ENCODE measurements at regions not wholly inside any gene's neighbourhood (a gene's known extent, or its start where the extent isn't known, plus 50 kb on each side); places are given as distances from the start of the nearest gene placed in this dataset.
"Not testable (repeated sequence)": the region's sequence is repeated elsewhere in the genome, so short reads cannot be mapped to it uniquely, and the experiment has no call there.

- no peak for TF ChIP-seq CTCF (IDR thresholded peaks at IDR 0.05)
- intact Hi-C loops (cut with DNase I): no loop called here
- FAIRE-seq (no peak), DNase-seq (no peak), ATAC-seq (no peak)
- Histone ChIP-seq H3K36me3 (no peaks in the 10 kb centered on the region), H3K4me1 (no peaks in the 10 kb centered on the region), H3K4me3 (no peak overlapping the region), H3K27ac (no peak overlapping the region), H3K9me3 (no peaks in the 10 kb centered on the region), H3K27me3 (no peaks in the 10 kb centered on the region)
- WGBS, 2 donors: 56 to 67% methylated on average over 2 of the region's 2 CpGs
Observed at GRCh38 chr5:63201738-63202137, 623.1 kb downstream of the LRRC70 start.

DNA sequence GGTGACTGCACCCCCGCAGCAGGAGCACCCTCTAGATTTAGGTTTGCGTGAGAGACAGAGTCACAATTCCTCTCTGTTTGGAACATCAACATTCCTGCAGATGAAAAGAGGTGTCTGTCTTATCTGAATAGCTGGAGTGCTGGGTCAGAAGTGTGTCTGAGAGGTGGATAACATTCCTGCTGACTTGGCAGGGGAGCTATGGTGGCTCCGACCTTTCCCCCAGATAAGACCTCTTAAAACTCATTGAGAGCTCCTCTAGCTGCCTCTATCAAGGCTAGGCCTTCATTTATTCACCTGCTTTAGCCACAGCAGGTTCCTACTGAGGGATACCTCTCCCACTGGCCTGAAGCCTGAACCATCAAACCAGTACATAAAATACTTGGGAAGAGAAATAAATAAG lies 615.5 kb downstream of the LRRC70 start:
- TF ChIP-seq CTCF (IDR thresholded peaks at IDR 0.05): no peak
- intact Hi-C loops (cut with DNase I): no loop called here
- no peak for ATAC-seq
- DNase-seq: no peak
- H3K4me3 ChIP-seq: no peak overlapping the region
- no peaks in the 10 kb centered on the region for H3K27me3 ChIP-seq
- H3K9me3 ChIP-seq: no peaks in the 10 kb centered on the region
- 48 to 63% methylated on average over 3 of the region's 3 CpGs for WGBS, 2 donors
- no peak for FAIRE-seq
- no peaks in the 10 kb centered on the region for H3K4me1 ChIP-seq
- no peaks in the 10 kb centered on the region for H3K36me3 ChIP-seq
- no peak overlapping the region for H3K27ac ChIP-seq

GRCh38 chr5:63180190-63180589 lies 601.6 kb downstream of the LRRC70 start:
- not testable (repeated sequence) for FAIRE-seq, H3K27ac ChIP-seq

GRCh38 chr5:63175850-63176249 lies 597.2 kb downstream of the LRRC70 start:
- Histone ChIP-seq H3K27ac (no peak overlapping the region), H3K36me3 (no peaks in the 10 kb centered on the region), H3K9me3 (peaks cover 0 to 4% (median 0%) of the 10 kb centered on the region in 4 donors), H3K4me1 (no peaks in the 10 kb centered on the region), H3K27me3 (no peaks in the 10 kb centered on the region), H3K4me3 (no peak overlapping the region)
- intact Hi-C loops (cut with DNase I): no loop called here
- FAIRE-seq (no peak), DNase-seq (peak in 1 of 6 donors; percentile 30), ATAC-seq (no peak)
- TF ChIP-seq CTCF (IDR thresholded peaks at IDR 0.05): no peak
- WGBS, 2 donors: 80 to 85% methylated on average over 5 of the region's 5 CpGs

More at GRCh38 chr5:63180190-63180589, 601.6 kb downstream of the LRRC70 start:
- H3K4me3 ChIP-seq; H3K27me3 ChIP-seq; DNase-seq; intact Hi-C loops (cut with DNase I); H3K4me1 ChIP-seq; ATAC-seq; H3K9me3 ChIP-seq; H3K36me3 ChIP-seq: not testable (repeated sequence)
- WGBS, 2 donors: 89 to 98% methylated on average over 1 of the region's 1 CpG

DNA sequence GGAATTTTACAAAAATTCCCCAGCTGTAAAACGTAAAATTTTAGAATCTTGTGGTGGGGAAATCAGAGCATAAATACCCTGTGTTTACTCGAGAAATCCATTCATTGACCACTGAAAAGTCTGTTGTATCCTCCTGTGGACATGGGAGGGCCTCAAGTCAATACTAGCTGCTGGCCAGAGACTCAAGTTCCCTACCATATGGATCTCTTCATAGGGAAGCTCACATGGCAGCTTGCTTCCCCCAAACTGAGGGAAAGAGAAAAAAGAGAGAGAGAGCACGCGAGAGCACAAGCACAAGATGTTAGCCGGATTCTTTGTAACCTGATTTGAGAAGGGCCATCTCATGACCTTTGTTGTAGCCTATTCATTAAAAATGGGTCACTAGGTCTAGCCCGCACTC lies 591.9 kb downstream of the LRRC70 start:
- FAIRE-seq (no peak), DNase-seq (no peak), ATAC-seq (no peak)
- Histone ChIP-seq H3K4me3 (no peak overlapping the region), H3K27me3 (no peaks in the 10 kb centered on the region), H3K4me1 (no peaks in the 10 kb centered on the region), H3K9me3 (peaks cover 0 to 4% (median 0%) of the 10 kb centered on the region in 4 donors), H3K36me3 (no peaks in the 10 kb centered on the region), H3K27ac (no peak overlapping the region)
- WGBS, 2 donors: 70 to 71% methylated on average over 6 of the region's 6 CpGs
- TF ChIP-seq CTCF (IDR thresholded peaks at IDR 0.05): no peak
- intact Hi-C loops (cut with DNase I): no loop called here

Data from pancreas (tissue), 10 donors.